K562 (cell line): ENCODE measurements at regions not wholly inside any gene's neighbourhood (a gene's known extent, or its start where the extent isn't known, plus 50 kb on each side); places are given as distances from the start of the nearest gene placed in this dataset.

Source experiments
- ATAC-seq: fragments of 200-7000 bp; cut with Tn5 transposase; 3 replicates; pipeline ENCODE4 v1.9.1; 2020; ENCODE audit warnings: moderate library complexity
- BruUV-seq: library from RNA; stranded (reverse); fragments of 400-500 nt; replicated peaks from 2 replicates; lab custom pipeline; 2021; lab: Mats Ljungman, UMichigan
- CTCF ChIA-PET: fragments of 300-600 bp; formaldehyde crosslinking; extraction: SDS; loops from one replicate; lab custom pipeline; 2021; ENCODE audit warnings: low intra/inter-chr PET ratio; lab: Yijun Ruan, JAX
- POLR2A ChIA-PET: fragments of 300-600, 350-650 bp; sonication (Branson Sonifier 250); formaldehyde crosslinking; extraction: SDS; loops from one replicate; lab custom pipeline; 2021; ENCODE audit warnings: antibody characterized with exemption, inconsistent platforms; lab: Yijun Ruan, JAX
- DNase-seq, 4 experiments: peaks; one replicate each; pipeline versions ENCODE4 v3.0.0 to v3.0.0-alpha.2; 2011 to 2018; ENCODE audit warnings: low spot score in 3 of 4, mixed read lengths in 3 of 4; ENCODE audit errors: extremely low read depth in 1 of 4
- FAIRE-seq: peaks from 2 replicates; lab custom pipeline; 2011; peaks lifted over from hg19 to GRCh38; lab: Jason Lieb, UNC
- H2AFZ ChIP-seq: 2 replicates; pipeline ENCODE4 v1.6.0; 2011; ENCODE audit warnings: low read depth, low read length, control low read depth, inconsistent platforms
- H3K27ac ChIP-seq: fragments of 200-600 bp; 3 replicates; pipeline ENCODE4 v1.8.0; 2011; ENCODE audit warnings: low read depth, mild to moderate bottlenecking, control low read depth, inconsistent platforms, low read length, moderate library complexity, mixed read lengths; ENCODE audit errors: extremely low read depth
- H3K27me3 ChIP-seq, 2 experiments: fragments of 300-600 bp in 1 of 2; 2 replicates in 1 of 2; 3 replicates in 1 of 2; pipeline versions ENCODE4 v1.6.0 to v1.8.0; 2011; ENCODE audit warnings: inconsistent platforms in 2 of 2, low read length in 2 of 2, mild to moderate bottlenecking in 1 of 2, mixed read lengths in 1 of 2, moderate library complexity in 1 of 2; ENCODE audit not compliant: control insufficient read depth in 2 of 2, insufficient read depth in 2 of 2
- H3K36me3 ChIP-seq: fragments of 300-600 bp; 3 replicates; pipeline ENCODE4 v1.8.0; 2011; ENCODE audit warnings: mild to moderate bottlenecking, low read length, inconsistent platforms; ENCODE audit not compliant: control insufficient read depth, insufficient read depth
- H3K4me1 ChIP-seq, 2 experiments: fragments of 200-600 bp in 1 of 2; replicated peaks in 1 of 2; 2 replicates in 1 of 2; 3 replicates in 1 of 2; pipeline versions ENCODE4 v1.5.1 to v1.8.0; 2011; ENCODE audit warnings: inconsistent platforms in 2 of 2, low read length in 2 of 2, mild to moderate bottlenecking in 1 of 2, mixed read lengths in 1 of 2, moderate library complexity in 1 of 2; ENCODE audit not compliant: control insufficient read depth in 2 of 2, insufficient read depth in 2 of 2
- H3K4me2 ChIP-seq: 2 replicates; pipeline ENCODE4 v1.6.1; 2011; ENCODE audit warnings: low read length, control low read depth, inconsistent platforms, mixed read lengths; ENCODE audit not compliant: insufficient read depth
- H3K4me3 ChIP-seq: fragments of 200-600 bp; sonication (generic), shearing (Covaris generic); 2 replicates; pipeline ENCODE4 v1.5.1; 2016; ENCODE audit warnings: control low read depth, inconsistent platforms
- H3K79me2 ChIP-seq: fragments of 200-600 bp; 3 replicates; pipeline ENCODE4 v1.8.0; 2011; ENCODE audit warnings: low read length, inconsistent platforms; ENCODE audit not compliant: control insufficient read depth, insufficient read depth
- H3K9ac ChIP-seq, 2 experiments: 2 replicates each; pipeline versions ENCODE4 v1.6.0 to v1.6.1; 2011; ENCODE audit warnings: low read depth in 2 of 2, low read length in 2 of 2, control low read depth in 1 of 2, inconsistent platforms in 1 of 2, mild to moderate bottlenecking in 1 of 2, mixed read lengths in 1 of 2; ENCODE audit not compliant: insufficient read depth in 1 of 2
- H3K9me1 ChIP-seq: one replicate; pipeline ENCODE4 v1.6.0; 2011; ENCODE audit warnings: inconsistent platforms, mild to moderate bottlenecking, low read length, moderate library complexity; ENCODE audit not compliant: control insufficient read depth, insufficient read depth
- H3K9me3 ChIP-seq: replicated peaks from 2 replicates; pipeline ENCODE4 v1.5.1; 2011; ENCODE audit warnings: low read depth, low read length, inconsistent platforms; ENCODE audit not compliant: control insufficient read depth, insufficient read depth
- H4K20me1 ChIP-seq: replicated peaks from 2 replicates; pipeline ENCODE4 v1.6.1; 2011; ENCODE audit warnings: low read length, inconsistent platforms, mixed read lengths; ENCODE audit not compliant: control insufficient read depth, insufficient read depth
- ARID2 ChIP-seq: fragments of 450-650 bp; IDR thresholded peaks from 2 replicates; pipeline ENCODE4 v1.6.1; 2017; ENCODE audit warnings: antibody characterized with exemption, mild to moderate bottlenecking
- CBX1 ChIP-seq: sonication (generic); IDR thresholded peaks from 2 replicates; pipeline ENCODE4 v1.6.1; 2016; ENCODE audit warnings: antibody characterized with exemption, low read depth, mild to moderate bottlenecking
- DDX20 ChIP-seq: fragments of 450-650 bp; IDR thresholded peaks from 2 replicates; pipeline ENCODE4 v1.6.1; 2016; ENCODE audit warnings: missing genetic modification characterization, low read depth, mild to moderate bottlenecking, missing compliant biosample characterization, moderate library complexity
- MEIS2 ChIP-seq: fragments of 450-650 bp; IDR thresholded peaks from 2 replicates; pipeline ENCODE4 v1.6.1; 2014; ENCODE audit warnings: mild to moderate bottlenecking; ENCODE audit not compliant: partially characterized antibody
- NFXL1 ChIP-seq: fragments of 450-650 bp; formaldehyde crosslinking; IDR thresholded peaks from 2 replicates; pipeline ENCODE4 v1.4.0; 2021; ENCODE audit warnings: mild to moderate bottlenecking
- RBM14 ChIP-seq: fragments of 200-400 bp; formaldehyde crosslinking; IDR thresholded peaks from 2 replicates; pipeline ENCODE4 v1.6.1; 2018; ENCODE audit warnings: low read depth, mild to moderate bottlenecking, low read length, moderate library complexity, borderline replicate concordance; ENCODE audit not compliant: insufficient read depth
- RFX1 ChIP-seq: fragments of 450-650 bp; IDR thresholded peaks from 2 replicates; pipeline ENCODE4 v1.6.1; 2016; ENCODE audit warnings: mild to moderate bottlenecking, moderate library complexity
- ZBTB1 ChIP-seq: sonication (generic); formaldehyde crosslinking; IDR thresholded peaks from 2 replicates; pipeline ENCODE4 v1.8.1; 2023; ENCODE audit warnings: missing genetic modification reagents, low read depth, mild to moderate bottlenecking, borderline replicate concordance
- ZBTB26 ChIP-seq: fragments of 450-650 bp; formaldehyde crosslinking; IDR thresholded peaks from 2 replicates; pipeline ENCODE4 v1.4.0; 2022; ENCODE audit warnings: missing genetic modification characterization
- ZNF407 ChIP-seq: fragments of 450-650 bp; IDR thresholded peaks from 2 replicates; pipeline ENCODE4 v1.6.1; 2016; ENCODE audit warnings: low read depth
- WGBS: fragments of 100-300 bp; shearing (Covaris generic); methylation state at CpG from one replicate; pipeline ENCODE4 v1.1.6; 2016; ENCODE audit warnings: low coverage, mixed read lengths; ENCODE audit not compliant: insufficient coverage; ENCODE audit errors: missing lambda C conversion rate; 5-methylcytosine and 5-hydroxymethylcytosine counted together
- in situ Hi-C: fragments of 300-500 bp; cut with MboI; formaldehyde crosslinking; loops from 4 replicates; pipeline ENCODE4 v1.15.0; 2018; ENCODE audit warnings: inconsistent platforms, mixed read lengths
- intact Hi-C: fragments of 100-400 bp; cut with micrococcal nuclease; formaldehyde crosslinking; loops from 2 replicates; pipeline ENCODE4 v1.14.2; 2022

GRCh38 chr10:91000985-91001384, 80.1 kb upstream of the ANKRD1 start (continued):
- TF ChIP-seq RBM14 (no peak), NFXL1 (CRISPR knock-in tag) (no peak), CBX1 (no peak)
- TF ChIP-seq, all 486 proteins: peak for 2

GRCh38 chr10:91002656-91003055, 81.8 kb upstream of the ANKRD1 start:
- H3K4me2 ChIP-seq: no peak overlapping the region
- no TSS peak for BruUV-seq
- no peaks in the 10 kb centered on the region for H3K79me2 ChIP-seq
- H3K9me1 ChIP-seq: no peaks in the 10 kb centered on the region
- ChIA-PET POLR2A (no interaction called here), CTCF (no interaction called here)
- H3K4me1 ChIP-seq: no peaks in the 10 kb centered on the region
- no peaks in the 10 kb centered on the region for H4K20me1 ChIP-seq
- no peak overlapping the region for H3K9ac ChIP-seq
- peaks cover 0 to 7% of the 10 kb centered on the region in 2 experiments; a peak in 3 of 5 replicates for H3K27me3 ChIP-seq
- intact Hi-C loops (loop anchor here (10.0 kb wide), 1 partner anchor 542 kb away; no protein-coding TSS in a partner anchor), in situ Hi-C loops (loop anchor here (10.0 kb wide), 1 partner anchor 242 kb away; no protein-coding TSS in a partner anchor)
- H3K9me3 ChIP-seq: no peaks in the 10 kb centered on the region
- H3K4me3 ChIP-seq: no peak overlapping the region
- H3K36me3 ChIP-seq: no peaks in the 10 kb centered on the region
- DNase-seq (no peak), ATAC-seq (no peak), FAIRE-seq (no peak)
- no peak overlapping the region for H2AFZ ChIP-seq
- 0% methylated on average over 3 of the region's 3 CpGs for WGBS
- H3K27ac ChIP-seq: no peak overlapping the region
- TF ChIP-seq MEIS2 (no peak), ZBTB26 (CRISPR knock-in tag) (no peak), ZNF407 (no peak), DDX20 (tag) (no peak), ARID2 (no peak), RFX1 (no peak), ZBTB1 (CRISPR knock-in tag) (no peak)
